ENCODE measurements at regions not wholly inside any gene's neighbourhood (a gene's known extent, or its start where the extent isn't known, plus 50 kb on each side); places are given as distances from the start of the nearest gene placed in this dataset.

GRCh38 chr3:22627993-22628499 is 575.1 kb upstream of the UBE2E2 start:
- 0% methylated on average over 3 of the region's 3 CpGs for WGBS (ENCODE audit: insufficient coverage, low coverage, missing lambda C conversion rate)
- H3K4me3 ChIP-seq: no peak overlapping the region
- no peaks in the 10 kb centered on the region for H4K20me1 ChIP-seq (replicated peaks; ENCODE audit: control insufficient read depth, insufficient read depth, low read length)
- ATAC-seq: no peak
- H3K79me2 ChIP-seq (ENCODE audit: control insufficient read depth, insufficient read depth, low read length): no peaks in the 10 kb centered on the region
- ChIA-PET POLR2A (no interaction called here), CTCF (ENCODE audit: low intra/inter-chr PET ratio) (no interaction called here)
- no peaks in the 10 kb centered on the region for H3K27me3 ChIP-seq (ENCODE audit: control insufficient read depth in 2 of 2, insufficient read depth in 2 of 2, low read length in 2 of 2)
- no peak overlapping the region for H3K27ac ChIP-seq (ENCODE audit: extremely low read depth, low read depth, low read length)
- no peak overlapping the region for H2AFZ ChIP-seq (ENCODE audit: low read depth, low read length)
- no peak overlapping the region for H3K4me2 ChIP-seq (ENCODE audit: insufficient read depth, low read length)
- FAIRE-seq: no peak
- no peak for TF ChIP-seq HNRNPUL1 (IDR thresholded peaks at IDR 0.05; ENCODE audit: low read length)
- intact Hi-C loops (cut with micrococcal nuclease): no loop called here
- H3K36me3 ChIP-seq (ENCODE audit: control insufficient read depth, insufficient read depth, low read length): no peaks in the 10 kb centered on the region
- no peaks in the 10 kb centered on the region for H3K9me1 ChIP-seq (ENCODE audit: control insufficient read depth, insufficient read depth, low read length)
- H3K9me3 ChIP-seq (replicated peaks; ENCODE audit: control insufficient read depth, insufficient read depth, low read depth, low read length): no peaks in the 10 kb centered on the region
- BruUV-seq (replicated peaks): no TSS peak
- no peak for DNase-seq (ENCODE audit: extremely low read depth in 1 of 4, low spot score in 3 of 4)
- in situ Hi-C loops (cut with MboI): no loop called here
- H3K4me1 ChIP-seq (replicated peaks in 1 of 2; ENCODE audit: control insufficient read depth in 2 of 2, insufficient read depth in 2 of 2, low read length in 2 of 2): no peaks in the 10 kb centered on the region
- no peak overlapping the region for H3K9ac ChIP-seq (ENCODE audit: insufficient read depth in 1 of 2, low read depth in 2 of 2, low read length in 2 of 2)

DNA sequence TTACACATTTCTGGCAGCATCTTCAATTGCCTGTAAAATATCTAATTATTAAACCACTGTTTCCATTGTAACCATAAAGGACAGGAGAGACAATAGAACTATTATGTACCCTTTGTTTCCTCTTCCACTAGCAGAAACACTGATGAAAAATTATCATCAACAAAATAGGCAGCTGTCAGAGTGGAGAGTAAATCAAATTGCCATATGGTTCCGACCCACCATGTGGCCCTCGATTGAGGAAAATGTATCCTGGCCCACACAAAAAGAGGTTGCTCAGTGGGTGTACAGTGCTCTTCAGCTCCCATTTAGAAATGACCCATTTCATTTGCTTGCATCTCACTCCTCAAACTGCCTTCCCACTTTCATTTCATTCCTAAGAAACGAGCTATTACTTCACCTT is 570.6 kb upstream of the UBE2E2 start:
- no peak for FAIRE-seq
- CTCF ChIA-PET (ENCODE audit: low intra/inter-chr PET ratio): no interaction called here
- intact Hi-C loops (cut with micrococcal nuclease) (no loop called here), in situ Hi-C loops (cut with MboI) (no loop called here)
- 0% methylated on average over 3 of the region's 3 CpGs for WGBS (ENCODE audit: insufficient coverage, low coverage, missing lambda C conversion rate)
- H2AFZ ChIP-seq (ENCODE audit: low read depth, low read length): no peak overlapping the region
- no peaks in the 10 kb centered on the region for H3K9me1 ChIP-seq (ENCODE audit: control insufficient read depth, insufficient read depth, low read length)
- no peak for TF ChIP-seq TGIF2 (CRISPR knock-in tag; IDR thresholded peaks at IDR 0.05)
- no peak for ATAC-seq
- H3K36me3 ChIP-seq (ENCODE audit: control insufficient read depth, insufficient read depth, low read length): no peaks in the 10 kb centered on the region
- no peak for DNase-seq (ENCODE audit: extremely low read depth in 1 of 4, low spot score in 3 of 4)
- H3K27me3 ChIP-seq (ENCODE audit: control insufficient read depth in 2 of 2, insufficient read depth in 2 of 2, low read length in 2 of 2): no peaks in the 10 kb centered on the region
- POLR2A ChIA-PET: no interaction called here
- BruUV-seq (replicated peaks): no TSS peak
- H3K4me2 ChIP-seq (ENCODE audit: insufficient read depth, low read length): no peak overlapping the region
- H3K4me3 ChIP-seq: no peak overlapping the region
- H4K20me1 ChIP-seq (replicated peaks; ENCODE audit: control insufficient read depth, insufficient read depth, low read length): no peaks in the 10 kb centered on the region
- H3K9me3 ChIP-seq (replicated peaks; ENCODE audit: control insufficient read depth, insufficient read depth, low read depth, low read length): no peaks in the 10 kb centered on the region
- H3K9ac ChIP-seq (ENCODE audit: insufficient read depth in 1 of 2, low read depth in 2 of 2, low read length in 2 of 2): no peak overlapping the region
- H3K27ac ChIP-seq (ENCODE audit: extremely low read depth, low read depth, low read length): no peak overlapping the region
- no peaks in the 10 kb centered on the region for H3K4me1 ChIP-seq (replicated peaks in 1 of 2; ENCODE audit: control insufficient read depth in 2 of 2, insufficient read depth in 2 of 2, low read length in 2 of 2)
- H3K79me2 ChIP-seq (ENCODE audit: control insufficient read depth, insufficient read depth, low read length): no peaks in the 10 kb centered on the region
